HCT116 (cell line): ENCODE measurements at regions not wholly inside any gene's neighbourhood (a gene's known extent, or its start where the extent isn't known, plus 50 kb on each side); places are given as distances from the start of the nearest gene placed in this dataset.

Experiments used
- ATAC-seq: fragments of 200-7000 bp; cut with Tn5 transposase; 2 replicates; pipeline ENCODE4 v1.9.1; 2020; ENCODE audit warnings: mild to moderate bottlenecking, moderate library complexity
- BruUV-seq: library from RNA; stranded (reverse); fragments of 400-500 nt; replicated peaks from 2 replicates; lab custom pipeline; 2021; lab: Mats Ljungman, UMichigan
- CTCF ChIA-PET: fragments of 300-600 bp; sonication (Branson Sonifier 250); formaldehyde crosslinking; loops from one replicate; lab custom pipeline; 2021; ENCODE audit warnings: antibody characterized with exemption; lab: Charles Lee
- POLR2A ChIA-PET: fragments of 300-600, 350-600 bp; sonication (Branson Sonifier 250); formaldehyde crosslinking; loops from one replicate; lab custom pipeline; 2021; ENCODE audit warnings: antibody characterized with exemption; lab: Charles Lee
- RAD21 ChIA-PET, 2 experiments: fragments of 300-600 bp; sonication (Branson Sonifier 250); formaldehyde crosslinking; loops; one replicate each; lab custom pipeline; 2023; ENCODE audit warnings: low total read pairs in 2 of 2; ENCODE audit not compliant: uncharacterized antibody in 2 of 2, unreplicated experiment in 2 of 2, low non-redundant PET in 1 of 2; lab: Charles Lee
- DNase-seq: peaks from one replicate; pipeline ENCODE4 v3.0.0-alpha.2; 2010; ENCODE audit warnings: low read depth, low spot score
- H2AFZ ChIP-seq: fragments of 200-600 bp; shearing (Covaris generic), sonication (generic); 2 replicates; pipeline ENCODE4 v1.6.1; 2017; ENCODE audit warnings: low read depth, mixed run types, mixed read lengths, antibody characterized with exemption, low read length; ENCODE audit not compliant: poor library complexity, severe bottlenecking
- H3K27ac ChIP-seq: 2 replicates; pipeline ENCODE4 v1.5.1; 2012; ENCODE audit warnings: low read depth, low read length
- H3K27me3 ChIP-seq: fragments of 200-600 bp; sonication (generic); 2 replicates; pipeline ENCODE4 v1.6.1; 2016; ENCODE audit warnings: mixed run types, low read length, mixed read lengths; ENCODE audit not compliant: insufficient read depth
- H3K36me3 ChIP-seq, 2 experiments: fragments of 200-500 bp in 1 of 2; fragments of 200-600 bp in 1 of 2; sonication (Bioruptor generic) in 1 of 2; sonication (generic) in 1 of 2; 2 replicates each; pipeline versions ENCODE4 v1.5.1 to v1.6.1; 2014 to 2016; ENCODE audit warnings: low read length in 2 of 2, inconsistent platforms in 1 of 2, mixed read lengths in 1 of 2, mixed run types in 1 of 2; ENCODE audit not compliant: insufficient read depth in 2 of 2, control insufficient read depth in 1 of 2
- H3K4me1 ChIP-seq, 2 experiments: fragments of 200-600 bp in 1 of 2; sonication (generic) in 1 of 2; 2 replicates each; pipeline versions ENCODE4 v1.5.1 to v1.6.1; 2012 to 2017; ENCODE audit warnings: low read length in 2 of 2, inconsistent platforms in 1 of 2, mild to moderate bottlenecking in 1 of 2, mixed read lengths in 1 of 2, mixed run types in 1 of 2, moderate library complexity in 1 of 2; ENCODE audit not compliant: insufficient read depth in 2 of 2, control insufficient read depth in 1 of 2
- H3K4me2 ChIP-seq: fragments of 200-600 bp; sonication (generic); 2 replicates; pipeline ENCODE4 v1.6.1; 2017; ENCODE audit warnings: mixed run types, low read length, mixed read lengths
- H3K4me3 ChIP-seq, 2 experiments: fragments of 200-600 bp in 1 of 2; sonication (generic) in 1 of 2; replicated peaks in 1 of 2; 2 replicates each; pipeline ENCODE4 v1.5.1; 2011 to 2016; ENCODE audit warnings: low read length in 2 of 2, control low read depth in 1 of 2, low read depth in 1 of 2, mild to moderate bottlenecking in 1 of 2, mixed read lengths in 1 of 2, mixed run types in 1 of 2
- H3K79me2 ChIP-seq: fragments of 200-600 bp; sonication (generic); 2 replicates; pipeline ENCODE4 v1.6.1; 2017; ENCODE audit warnings: mild to moderate bottlenecking, mixed run types, low read length, moderate library complexity, mixed read lengths; ENCODE audit not compliant: insufficient read depth
- H3K9ac ChIP-seq: fragments of 200-600 bp; sonication (generic); 2 replicates; pipeline ENCODE4 v1.6.1; 2016; ENCODE audit warnings: low read length, mixed read lengths
- H3K9me2 ChIP-seq: fragments of 200-600 bp; sonication (generic), shearing (Covaris generic); 2 replicates; pipeline ENCODE4 v1.6.1; 2017; ENCODE audit warnings: mixed run types, mild to moderate bottlenecking, moderate library complexity; ENCODE audit not compliant: insufficient read depth
- H3K9me3 ChIP-seq, 2 experiments: fragments of 200-500 bp in 1 of 2; fragments of 200-600 bp in 1 of 2; sonication (Bioruptor generic) in 1 of 2; sonication (generic) in 1 of 2; 2 replicates each; pipeline ENCODE4 v1.6.1; 2014 to 2017; ENCODE audit warnings: low read length in 2 of 2, mixed read lengths in 2 of 2, inconsistent platforms in 1 of 2, low read depth in 1 of 2, mild to moderate bottlenecking in 1 of 2, mixed run types in 1 of 2, moderate library complexity in 1 of 2; ENCODE audit not compliant: control insufficient read depth in 1 of 2, insufficient read depth in 1 of 2
- H4K20me1 ChIP-seq: fragments of 200-600 bp; sonication (generic), shearing (Covaris generic); 2 replicates; pipeline ENCODE4 v1.6.1; 2017; ENCODE audit warnings: mixed run types, mild to moderate bottlenecking, moderate library complexity; ENCODE audit not compliant: insufficient read depth
- CEBPB ChIP-seq: IDR thresholded peaks from 2 replicates; pipeline ENCODE4 v1.6.1; 2012; ENCODE audit warnings: low read depth
- ELF1 ChIP-seq: IDR thresholded peaks from 2 replicates; pipeline ENCODE4 v1.6.1; 2012; ENCODE audit warnings: low read depth, borderline replicate concordance
- EZH2 ChIP-seq: fragments of 200-600 bp; sonication (generic); IDR thresholded peaks from 2 replicates; pipeline ENCODE4 v1.6.1; 2017; ENCODE audit warnings: antibody characterized with exemption, mixed run types
- FOSL1 ChIP-seq: IDR thresholded peaks from 2 replicates; pipeline ENCODE4 v1.6.1; 2012; ENCODE audit warnings: low read depth
- JUND ChIP-seq: IDR thresholded peaks from 2 replicates; pipeline ENCODE4 v1.6.1; 2012
- MAX ChIP-seq: IDR thresholded peaks from 2 replicates; pipeline ENCODE4 v1.6.1; 2012
- POLR2A ChIP-seq: IDR thresholded peaks from 2 replicates; pipeline ENCODE4 v1.7.0; 2011; ENCODE audit warnings: borderline replicate concordance; ENCODE audit not compliant: insufficient read depth, insufficient read length; ENCODE audit errors: extremely low read depth
- RAD21 ChIP-seq: IDR thresholded peaks from 2 replicates; pipeline ENCODE4 v1.6.1; 2012; ENCODE audit warnings: low read depth, mild to moderate bottlenecking
- SIN3A ChIP-seq: IDR thresholded peaks from 2 replicates; pipeline ENCODE4 v1.6.1; 2012; ENCODE audit warnings: low read depth
- SRF ChIP-seq: IDR thresholded peaks from 2 replicates; pipeline ENCODE4 v1.6.1; 2012; ENCODE audit warnings: low read depth
- intact Hi-C: fragments of 100-400 bp; cut with micrococcal nuclease; formaldehyde crosslinking; loops from 2 replicates; pipeline ENCODE4 v1.10.0; 2022

GRCh38 chr11:127709960-127710359 lies 709.4 kb upstream of the KIRREL3 start:
- POLR2A ChIA-PET, result no interaction called here
- no peak overlapping the region for H3K4me2 ChIP-seq
- no peaks in the 10 kb centered on the region for H3K27me3 ChIP-seq
- no peaks in the 10 kb centered on the region for H3K4me1 ChIP-seq
- DNase-seq, result no peak
- intact Hi-C loops, result no loop called here
- no peak for ATAC-seq
- peaks cover 10 to 14% of the 10 kb centered on the region in 2 experiments; a peak in 2 of 4 replicates for H3K9me3 ChIP-seq
- H3K9ac ChIP-seq, result no peak overlapping the region
- no peaks in the 10 kb centered on the region for H3K9me2 ChIP-seq
- BruUV-seq, result no TSS peak
- H2AFZ ChIP-seq, result no peak overlapping the region
- no peaks in the 10 kb centered on the region for H3K79me2 ChIP-seq
- TF ChIP-seq SIN3A, result no peak
- no peak for TF ChIP-seq FOSL1
- no peak for TF ChIP-seq CEBPB
- no peak for TF ChIP-seq MAX
- TF ChIP-seq RAD21, result no peak
- TF ChIP-seq, all 23 proteins: peak for 0
- ChIA-PET CTCF (no interaction called here), RAD21 (no interaction called here)
- no peaks in the 10 kb centered on the region for H4K20me1 ChIP-seq
- H3K36me3 ChIP-seq, result no peaks in the 10 kb centered on the region
- no peak overlapping the region for H3K27ac ChIP-seq
- no peak overlapping the region for H3K4me3 ChIP-seq

- intact Hi-C loops, result no loop called here
- Histone ChIP-seq H3K4me1 (no peaks in the 10 kb centered on the region), H4K20me1 (no peaks in the 10 kb centered on the region), H3K9ac (no peak overlapping the region), H2AFZ (no peak overlapping the region), H3K9me2 (no peaks in the 10 kb centered on the region), H3K36me3 (no peaks in the 10 kb centered on the region), H3K27me3 (no peaks in the 10 kb centered on the region), H3K9me3 (peaks cover 10 to 23% of the 10 kb centered on the region in 2 experiments; a peak in 2 of 4 replicates), H3K4me2 (no peak overlapping the region), H3K27ac (no peak overlapping the region), H3K79me2 (no peaks in the 10 kb centered on the region), H3K4me3 (no peak overlapping the region)
- ChIA-PET RAD21 (no interaction called here), POLR2A (no interaction called here), CTCF (no interaction called here)
- TF ChIP-seq POLR2A (no peak), ELF1 (no peak), RAD21 (no peak), EZH2 (no peak), MAX (no peak), JUND (no peak), SRF (no peak), SIN3A (no peak)
- no TSS peak for BruUV-seq
- ATAC-seq, result no peak
- no peak for DNase-seq
These were observed 693.1 kb upstream of the KIRREL3 start for GRCh38 chr11:127693686-127694085.
